MM.1S (cell line): ENCODE measurements at regions not wholly inside any gene's neighbourhood (a gene's known extent, or its start where the extent isn't known, plus 50 kb on each side); places are given as distances from the start of the nearest gene placed in this dataset.

Source experiments
- DNase-seq: peaks from one replicate; pipeline ENCODE4 v3.0.0-alpha.2; 2015
- H2AFZ ChIP-seq: fragments of 300-600 bp; sonication (generic); 2 replicates; pipeline ENCODE4 v1.6.0; 2016; ENCODE audit warnings: antibody characterized with exemption, low read length
- H3F3A ChIP-seq: fragments of 300-600 bp; sonication (generic); 2 replicates; pipeline ENCODE4 v1.6.1; 2016; ENCODE audit warnings: mild to moderate bottlenecking, antibody characterized with exemption, low read length, moderate library complexity, mixed read lengths; ENCODE audit not compliant: insufficient read depth
- H3K27ac ChIP-seq: fragments of 300-600 bp; sonication (generic); 2 replicates; pipeline ENCODE4 v1.5.1; 2016; ENCODE audit warnings: mild to moderate bottlenecking, low read length
- H3K27me3 ChIP-seq: fragments of 300-600 bp; sonication (generic); replicated peaks from 2 replicates; pipeline ENCODE4 v1.6.0; 2016; ENCODE audit warnings: low read length; ENCODE audit not compliant: insufficient read depth
- H3K36me3 ChIP-seq: fragments of 300-600 bp; sonication (generic); replicated peaks from 2 replicates; pipeline ENCODE4 v1.6.1; 2016; ENCODE audit warnings: mild to moderate bottlenecking, low read length, mixed read lengths; ENCODE audit not compliant: insufficient read depth
- H3K4me1 ChIP-seq: fragments of 300-600 bp; sonication (generic); 2 replicates; pipeline ENCODE4 v1.6.1; 2016; ENCODE audit warnings: low read length, mixed read lengths
- H3K4me2 ChIP-seq: fragments of 300-600 bp; sonication (generic); 2 replicates; pipeline ENCODE4 v1.6.0; 2016; ENCODE audit warnings: low read depth, low read length
- H3K4me3 ChIP-seq: fragments of 300-600 bp; sonication (generic); 2 replicates; pipeline ENCODE4 v1.5.1; 2016; ENCODE audit warnings: low read length, mixed read lengths
- H3K79me2 ChIP-seq: fragments of 300-600 bp; sonication (generic); 2 replicates; pipeline ENCODE4 v1.6.1; 2016; ENCODE audit warnings: mixed run types, low read length, mixed read lengths
- H3K9ac ChIP-seq: fragments of 300-600 bp; sonication (generic); 2 replicates; pipeline ENCODE4 v1.6.1; 2016; ENCODE audit warnings: low read length, mixed read lengths
- H3K9me2 ChIP-seq: fragments of 300-600 bp; sonication (generic); replicated peaks from 2 replicates; pipeline ENCODE4 v1.6.1; 2016; ENCODE audit warnings: mild to moderate bottlenecking, low read length, mixed read lengths; ENCODE audit not compliant: insufficient read depth
- H3K9me3 ChIP-seq: fragments of 300-600 bp; sonication (generic); replicated peaks from 2 replicates; pipeline ENCODE4 v1.6.1; 2016; ENCODE audit warnings: mild to moderate bottlenecking, low read length, mixed read lengths; ENCODE audit not compliant: insufficient read depth
- H4K20me1 ChIP-seq: fragments of 300-600 bp; sonication (generic); 2 replicates; pipeline ENCODE4 v1.6.1; 2016; ENCODE audit warnings: mild to moderate bottlenecking, low read length, moderate library complexity, mixed read lengths; ENCODE audit not compliant: insufficient read depth
- CTCF ChIP-seq: fragments of 300-600 bp; sonication (generic); IDR thresholded peaks from 2 replicates; pipeline ENCODE4 v1.5.1; 2016; ENCODE audit warnings: antibody characterized with exemption, low read length, mixed read lengths
- EZH2 ChIP-seq: fragments of 300-600 bp; sonication (generic); optimal IDR thresholded peaks from 2 replicates; pipeline ENCODE3; 2017; ENCODE audit warnings: low read depth, mild to moderate bottlenecking, antibody characterized with exemption, low read length, mixed read lengths
- EZH2phosphoT487 ChIP-seq: fragments of 300-600 bp; sonication (generic); IDR thresholded peaks from 2 replicates; pipeline ENCODE4 v1.6.1; 2018; ENCODE audit warnings: antibody characterized with exemption, low read length

- H3K4me2 ChIP-seq = no peak overlapping the region
- H3K27ac ChIP-seq = no peak overlapping the region
- H3K4me1 ChIP-seq = no peaks in the 10 kb centered on the region
- H3K9me2 ChIP-seq = no peaks in the 10 kb centered on the region
- H2AFZ ChIP-seq = no peak overlapping the region
- H3K9ac ChIP-seq = no peak overlapping the region
- no peak for DNase-seq
- no peaks in the 10 kb centered on the region for H3F3A ChIP-seq
- H3K79me2 ChIP-seq = no peaks in the 10 kb centered on the region
- no peak overlapping the region for H3K4me3 ChIP-seq
- no peaks in the 10 kb centered on the region for H3K36me3 ChIP-seq
- H3K27me3 ChIP-seq = no peaks in the 10 kb centered on the region
- TF ChIP-seq EZH2phosphoT487 (no peak), EZH2 (no peak), CTCF (no peak)
- no peaks in the 10 kb centered on the region for H4K20me1 ChIP-seq
- no peaks in the 10 kb centered on the region for H3K9me3 ChIP-seq
These were observed 101.5 kb upstream of the PODXL start for GRCh38 chr7:131657881-131658280.

- H3K36me3 ChIP-seq = no peaks in the 10 kb centered on the region
These were observed 100.7 kb upstream of the PODXL start for GRCh38 chr7:131656980-131657723.

GRCh38 chr7:131655866-131656265 is 99.4 kb upstream of the PODXL start:
- H3K9ac ChIP-seq = no peak overlapping the region
- H3K27ac ChIP-seq = no peak overlapping the region
- H3K4me1 ChIP-seq = no peaks in the 10 kb centered on the region
- H3K4me3 ChIP-seq = no peak overlapping the region
- DNase-seq = no peak
- no peaks in the 10 kb centered on the region for H3K9me3 ChIP-seq
- no peak overlapping the region for H2AFZ ChIP-seq
- no peaks in the 10 kb centered on the region for H3K36me3 ChIP-seq
- no peaks in the 10 kb centered on the region for H3K79me2 ChIP-seq
- TF ChIP-seq EZH2 = no peak
- TF ChIP-seq CTCF = no peak
- no peak for TF ChIP-seq EZH2phosphoT487
- H3K9me2 ChIP-seq = no peaks in the 10 kb centered on the region
- no peak overlapping the region for H3K4me2 ChIP-seq
- H4K20me1 ChIP-seq = no peaks in the 10 kb centered on the region
- H3F3A ChIP-seq = no peaks in the 10 kb centered on the region
- H3K27me3 ChIP-seq = no peaks in the 10 kb centered on the region

More at GRCh38 chr7:131656980-131657723, 100.7 kb upstream of the PODXL start:
- H3K79me2 ChIP-seq = no peaks in the 10 kb centered on the region
- no peak overlapping the region for H3K27ac ChIP-seq
- no peak overlapping the region for H2AFZ ChIP-seq
- TF ChIP-seq EZH2 (no peak), EZH2phosphoT487 (no peak), CTCF (no peak)
- no peak overlapping the region for H3K4me2 ChIP-seq
- H3K9ac ChIP-seq = no peak overlapping the region
- H4K20me1 ChIP-seq = no peaks in the 10 kb centered on the region
- no peaks in the 10 kb centered on the region for H3K4me1 ChIP-seq
- no peaks in the 10 kb centered on the region for H3F3A ChIP-seq
- no peaks in the 10 kb centered on the region for H3K9me3 ChIP-seq
- no peak overlapping the region for H3K4me3 ChIP-seq
- DNase-seq = no peak
- no peaks in the 10 kb centered on the region for H3K9me2 ChIP-seq
- H3K27me3 ChIP-seq = no peaks in the 10 kb centered on the region
